ENCODE measurements at regions not wholly inside any gene's neighbourhood (a gene's known extent, or its start where the extent isn't known, plus 50 kb on each side); places are given as distances from the start of the nearest gene placed in this dataset.

DNA sequence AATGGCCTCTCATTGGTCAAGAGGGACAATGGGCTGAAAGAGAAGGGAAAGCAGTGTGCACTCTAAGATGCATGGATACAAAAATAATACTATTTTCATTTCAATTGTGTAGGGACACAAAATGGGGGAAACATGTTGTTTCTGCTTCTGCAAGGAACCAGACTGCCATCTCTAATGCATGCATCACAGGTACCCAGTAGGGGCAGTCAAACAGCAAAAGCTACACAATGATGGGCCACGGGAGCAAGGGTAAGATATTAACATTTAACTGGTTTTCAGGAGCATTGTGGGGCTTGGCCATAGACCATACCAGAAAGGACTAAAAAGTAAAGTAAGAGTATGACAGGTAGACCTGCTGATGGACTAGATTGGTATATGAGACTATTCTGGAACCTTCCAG is 535.8 kb downstream of the SPATA31D1 start:
- no peaks in the 10 kb centered on the region for H3K27me3 ChIP-seq (ENCODE audit: control insufficient read depth in 3 of 3, insufficient read depth in 3 of 3, low read length in 2 of 3)
- WGBS, 2 donors, result 97 to 98% methylated on average over 1 of the region's 1 CpG
- no peak overlapping the region for H3K9ac ChIP-seq (ENCODE audit: insufficient read depth in 1 of 2, low read length in 2 of 2)
- H3K4me3 ChIP-seq, result no peak overlapping the region
- peaks cover 0 to 6% (median 0%) of the 10 kb centered on the region in 5 donors for H3K4me1 ChIP-seq (ENCODE audit: control insufficient read depth in 5 of 5, insufficient read depth in 5 of 5, low read length in 5 of 5)
- DNase-seq (no peak), ATAC-seq (ENCODE audit: insufficient read depth, low FRiP score) (no peak)
- TF ChIP-seq CTCF (IDR thresholded peaks at IDR 0.05; ENCODE audit: control extremely low read depth, extremely low read depth), result no peak
- no peaks in the 10 kb centered on the region for H3K36me3 ChIP-seq (ENCODE audit: control insufficient read depth in 4 of 4, insufficient read depth in 4 of 4, low read length in 4 of 4)
- H3K9me3 ChIP-seq (ENCODE audit: control insufficient read depth in 4 of 4, insufficient read depth in 3 of 4, low read length in 3 of 4), result peaks cover 0 to 6% (median 4%) of the 10 kb centered on the region in 4 donors
- no peak overlapping the region for H3K27ac ChIP-seq (ENCODE audit: low read depth in 1 of 2, low read length in 1 of 2)

GRCh38 chr9:82526577-82526976 is 536.4 kb downstream of the RASEF start:
- peak; percentile 41 to 80 (median 75) for DNase-seq
- Histone ChIP-seq H3K9ac (ENCODE audit: insufficient read depth in 1 of 2, low read length in 2 of 2) (no peak overlapping the region), H3K27me3 (ENCODE audit: control insufficient read depth in 3 of 3, insufficient read depth in 3 of 3, low read length in 2 of 3) (no peaks in the 10 kb centered on the region), H3K36me3 (ENCODE audit: control insufficient read depth in 4 of 4, insufficient read depth in 4 of 4, low read length in 4 of 4) (no peaks in the 10 kb centered on the region), H3K4me3 (no peak overlapping the region), H3K9me3 (ENCODE audit: control insufficient read depth in 4 of 4, insufficient read depth in 3 of 4, low read length in 3 of 4) (peaks cover 0 to 6% (median 4%) of the 10 kb centered on the region in 4 donors), H3K4me1 (ENCODE audit: control insufficient read depth in 5 of 5, insufficient read depth in 5 of 5, low read length in 5 of 5) (no peaks in the 10 kb centered on the region), H3K27ac (ENCODE audit: low read depth in 1 of 2, low read length in 1 of 2) (no peak overlapping the region)
- WGBS, 2 donors, result 81 to 92% methylated on average over 1 of the region's 1 CpG
- ATAC-seq (ENCODE audit: insufficient read depth, low FRiP score), result no peak
- no peak for TF ChIP-seq CTCF (IDR thresholded peaks at IDR 0.05; ENCODE audit: control extremely low read depth, extremely low read depth)

GRCh38 chr9:82531795-82532194 is 531.1 kb downstream of the RASEF start:
- no peak overlapping the region for H3K27ac ChIP-seq (ENCODE audit: low read depth in 1 of 2, low read length in 1 of 2)
- H3K27me3 ChIP-seq (ENCODE audit: control insufficient read depth in 3 of 3, insufficient read depth in 3 of 3, low read length in 2 of 3), result no peaks in the 10 kb centered on the region
- no peaks in the 10 kb centered on the region for H3K36me3 ChIP-seq (ENCODE audit: control insufficient read depth in 4 of 4, insufficient read depth in 4 of 4, low read length in 4 of 4)
- H3K4me3 ChIP-seq, result no peak overlapping the region
- no peak for TF ChIP-seq CTCF (IDR thresholded peaks at IDR 0.05; ENCODE audit: control extremely low read depth, extremely low read depth)
- H3K4me1 ChIP-seq (ENCODE audit: control insufficient read depth in 5 of 5, insufficient read depth in 5 of 5, low read length in 5 of 5), result peaks cover 0 to 12% (median 0%) of the 10 kb centered on the region in 5 donors
- peak in 2 of 3 donors; percentile 51 to 62 for DNase-seq
- no peak for ATAC-seq (ENCODE audit: insufficient read depth, low FRiP score)
- no peak overlapping the region for H3K9ac ChIP-seq (ENCODE audit: insufficient read depth in 1 of 2, low read length in 2 of 2)
- H3K9me3 ChIP-seq (ENCODE audit: control insufficient read depth in 4 of 4, insufficient read depth in 3 of 4, low read length in 3 of 4), result peaks cover 0 to 6% (median 4%) of the 10 kb centered on the region in 4 donors

- 14 to 23% methylated on average over 2 of the region's 2 CpGs for whole genome bisulfite sequencing, 2 donors
- H3K36me3 ChIP-seq (ENCODE audit: control insufficient read depth in 4 of 4, insufficient read depth in 4 of 4, low read length in 4 of 4), result no peaks in the 10 kb centered on the region
- ATAC-seq (ENCODE audit: insufficient read depth, low FRiP score) (no peak), DNase-seq (peak in 2 of 3 donors; percentile 55 to 62)
- H3K9ac ChIP-seq (ENCODE audit: insufficient read depth in 1 of 2, low read length in 2 of 2), result no peak overlapping the region
- no peak overlapping the region for H3K4me3 ChIP-seq
- no peak overlapping the region for H3K27ac ChIP-seq (ENCODE audit: low read depth in 1 of 2, low read length in 1 of 2)
- peaks cover 0 to 2% (median 0%) of the 10 kb centered on the region in 4 donors for H3K9me3 ChIP-seq (ENCODE audit: control insufficient read depth in 4 of 4, insufficient read depth in 3 of 4, low read length in 3 of 4)
- peak; percentile 39 for TF ChIP-seq CTCF (IDR thresholded peaks at IDR 0.05; ENCODE audit: control extremely low read depth, extremely low read depth)
- peaks cover 0 to 12% (median 0%) of the 10 kb centered on the region in 5 donors for H3K4me1 ChIP-seq (ENCODE audit: control insufficient read depth in 5 of 5, insufficient read depth in 5 of 5, low read length in 5 of 5)
- no peaks in the 10 kb centered on the region for H3K27me3 ChIP-seq (ENCODE audit: control insufficient read depth in 3 of 3, insufficient read depth in 3 of 3, low read length in 2 of 3)
Observed at GRCh38 chr9:82532504-82533180, 530.3 kb downstream of the RASEF start.

Measured in lung (tissue), 11 donors.